GM19240 (cell line): ENCODE measurements at regions not wholly inside any gene's neighbourhood (a gene's known extent, or its start where the extent isn't known, plus 50 kb on each side); places are given as distances from the start of the nearest gene placed in this dataset.

ENCODE experiments used
- DNase-seq: peaks from one replicate; pipeline ENCODE4 v3.0.0; 2011; ENCODE audit warnings: low spot score; ENCODE audit not compliant: insufficient read length

GRCh38 chrX:7283741-7284140 is 135.8 kb upstream of the PUDP start:
- no peak for DNase-seq

GRCh38 chrX:7280520-7280919 is 132.6 kb upstream of the PUDP start:
- no peak for DNase-seq

GRCh38 chrX:7272346-7272745 is 124.4 kb upstream of the PUDP start:
- no peak for DNase-seq

GRCh38 chrX:7270933-7271332 is 123.0 kb upstream of the PUDP start:
- no peak for DNase-seq

- DNase-seq: no peak
Measured at GRCh38 chrX:7269991-7270390, 122.0 kb upstream of the PUDP start.

- DNase-seq: no peak
Measured at GRCh38 chrX:7269589-7269988, 121.6 kb upstream of the PUDP start.

GRCh38 chrX:7266288-7266687 is 118.3 kb upstream of the PUDP start:
- DNase-seq: no peak

DNA sequence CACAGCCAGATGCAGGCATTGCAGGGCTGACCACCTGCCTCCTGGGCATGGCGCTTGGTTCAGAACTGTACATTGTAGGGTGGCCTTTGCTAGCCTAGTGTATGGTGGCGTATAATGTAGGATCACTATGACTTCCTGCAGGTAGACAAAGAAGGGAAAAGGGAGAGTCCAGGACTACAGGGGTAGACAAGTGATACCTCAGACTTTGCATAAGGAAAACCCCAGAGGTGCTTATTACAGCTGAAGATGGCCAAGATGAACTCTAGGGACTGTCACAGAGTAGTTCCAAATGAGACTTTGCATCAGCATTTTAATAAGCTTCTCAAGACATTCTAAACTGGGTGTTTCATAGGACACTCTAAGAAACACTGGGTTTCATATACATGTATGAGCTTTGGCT is 116.4 kb upstream of the PUDP start:
- no peak for DNase-seq

- no peak for DNase-seq
Measured at GRCh38 chrX:7263961-7264360, 116.0 kb upstream of the PUDP start.

DNA sequence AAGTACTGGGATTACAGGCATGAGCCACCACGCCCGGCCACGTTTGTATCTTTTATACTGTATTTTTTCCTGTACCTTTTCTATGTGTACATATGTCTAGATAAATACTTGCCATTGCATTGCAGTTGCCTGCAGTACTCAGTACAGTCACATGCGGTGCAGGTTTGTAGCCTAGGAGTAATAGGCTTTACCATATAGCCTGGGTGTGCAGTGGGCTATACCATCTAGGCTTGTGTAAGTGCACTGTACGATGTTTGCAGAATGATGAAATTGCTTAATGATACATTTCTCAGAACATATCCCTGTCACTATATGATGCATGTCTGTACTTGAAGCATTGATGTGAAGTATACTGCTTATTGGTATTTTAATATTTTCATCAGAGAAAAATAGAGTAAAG is 115.4 kb upstream of the PUDP start:
- no peak for DNase-seq

DNA sequence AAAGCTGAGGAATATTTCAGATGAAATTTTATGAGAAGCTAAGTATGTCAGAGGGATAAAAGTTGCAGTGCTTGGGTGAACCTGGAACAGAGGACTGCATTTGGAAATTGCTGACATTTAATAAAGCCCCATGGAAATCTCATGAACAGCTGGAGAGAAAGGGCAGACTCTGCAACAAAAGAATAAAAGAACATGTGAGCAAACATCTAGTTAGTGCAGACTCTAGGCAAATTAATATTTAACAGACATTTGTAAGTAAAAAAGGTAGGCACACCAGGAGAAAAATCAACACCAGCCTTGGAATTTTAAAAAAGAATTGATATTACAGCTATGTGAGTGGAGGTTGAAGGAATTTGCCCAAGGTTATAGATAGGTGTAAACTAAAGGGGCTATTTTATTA is 114.6 kb upstream of the PUDP start:
- no peak for DNase-seq

DNA sequence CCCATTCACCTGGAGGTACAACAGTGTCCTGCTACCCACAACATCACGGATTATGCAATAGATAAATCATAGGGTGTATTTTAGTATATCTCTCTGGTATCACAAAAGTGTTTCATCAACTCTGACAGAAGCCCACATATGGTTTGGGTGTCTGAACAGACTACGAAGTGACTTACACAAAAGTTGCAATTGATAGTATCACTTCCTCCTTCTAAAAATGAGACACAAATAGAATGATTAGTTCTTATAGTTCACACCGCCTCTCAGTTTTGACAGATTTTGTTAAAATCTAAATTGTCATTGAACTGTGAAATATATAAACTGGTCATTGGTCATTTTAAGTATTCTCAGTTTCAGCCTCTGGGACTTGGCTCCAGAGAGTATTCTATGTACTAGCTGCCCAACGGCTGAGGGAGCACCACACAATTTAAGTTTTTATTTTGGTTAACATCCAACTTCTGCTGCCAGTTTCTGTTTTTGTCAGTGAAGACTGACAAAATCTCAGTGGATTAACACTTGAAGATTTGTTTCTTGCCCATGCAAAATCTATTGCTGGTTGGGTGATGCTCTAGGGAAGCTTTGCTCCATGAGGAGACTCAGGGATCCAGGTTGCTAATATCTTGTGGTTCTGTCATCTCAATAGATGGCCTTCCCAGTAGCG is 113.8 kb upstream of the PUDP start:
- DNase-seq: no peak

- no peak for DNase-seq
Measured at GRCh38 chrX:7254144-7254543, 106.2 kb upstream of the PUDP start.

- no peak for DNase-seq
Measured at GRCh38 chrX:7253565-7253964, 105.6 kb upstream of the PUDP start.

DNA sequence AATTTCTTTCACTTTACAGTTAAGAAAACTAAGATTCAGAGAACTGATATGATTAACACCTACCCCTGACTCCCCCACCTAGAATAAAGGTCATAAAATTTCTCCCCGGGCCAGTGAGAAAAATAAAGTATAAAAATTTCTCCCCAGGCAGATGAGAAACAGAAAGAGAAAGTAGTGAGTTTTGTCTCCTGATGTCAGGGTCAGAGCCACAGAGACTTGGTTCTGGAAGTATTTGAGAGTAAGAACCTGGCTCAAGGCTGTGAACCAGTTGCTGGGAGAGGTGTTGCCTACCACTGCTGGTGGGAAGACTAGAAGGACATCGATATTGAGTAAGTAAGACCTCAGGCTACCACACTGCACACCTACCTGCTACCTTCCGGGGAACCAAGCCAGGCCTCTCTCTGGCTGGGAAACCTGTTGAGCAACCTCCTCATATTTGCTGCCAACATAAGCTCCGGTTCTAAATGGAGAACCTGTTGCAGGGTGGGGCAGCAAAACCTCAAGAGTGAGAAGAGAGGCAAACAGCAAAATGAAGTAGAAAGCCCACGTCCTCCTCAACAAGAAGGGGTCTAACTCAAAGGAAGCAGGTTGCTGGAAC is 104.2 kb upstream of the PUDP start:
- DNase-seq: no peak

DNA sequence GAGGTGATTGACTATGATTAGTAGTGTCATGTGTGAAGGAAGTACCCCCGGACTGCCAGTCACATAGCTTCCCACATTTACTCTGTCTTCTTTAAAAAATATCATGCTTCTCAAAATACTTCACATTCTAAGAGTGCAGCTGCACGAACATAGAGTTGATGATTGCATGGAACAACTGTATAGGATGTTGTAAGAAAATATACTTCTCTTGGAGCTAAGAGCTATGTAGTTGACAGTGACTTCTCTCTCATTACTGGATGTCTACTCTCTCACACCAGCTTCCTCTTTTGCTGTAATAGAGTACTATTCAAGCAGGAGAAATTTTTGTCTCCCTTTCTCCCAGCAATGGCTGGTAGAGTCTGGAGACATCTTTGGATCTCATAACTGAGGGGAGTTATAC is 99.4 kb upstream of the PUDP start:
- DNase-seq: no peak

- no peak for DNase-seq
Measured at GRCh38 chrX:7244405-7244804, 96.5 kb upstream of the PUDP start.

- DNase-seq: peak; percentile 48
Measured at GRCh38 chrX:7242613-7243012, 94.7 kb upstream of the PUDP start.

- DNase-seq: no peak
Measured at GRCh38 chrX:7240929-7241328, 93.0 kb upstream of the PUDP start.

- no peak for DNase-seq
Measured at GRCh38 chrX:7235071-7235470, 87.1 kb upstream of the PUDP start.

DNA sequence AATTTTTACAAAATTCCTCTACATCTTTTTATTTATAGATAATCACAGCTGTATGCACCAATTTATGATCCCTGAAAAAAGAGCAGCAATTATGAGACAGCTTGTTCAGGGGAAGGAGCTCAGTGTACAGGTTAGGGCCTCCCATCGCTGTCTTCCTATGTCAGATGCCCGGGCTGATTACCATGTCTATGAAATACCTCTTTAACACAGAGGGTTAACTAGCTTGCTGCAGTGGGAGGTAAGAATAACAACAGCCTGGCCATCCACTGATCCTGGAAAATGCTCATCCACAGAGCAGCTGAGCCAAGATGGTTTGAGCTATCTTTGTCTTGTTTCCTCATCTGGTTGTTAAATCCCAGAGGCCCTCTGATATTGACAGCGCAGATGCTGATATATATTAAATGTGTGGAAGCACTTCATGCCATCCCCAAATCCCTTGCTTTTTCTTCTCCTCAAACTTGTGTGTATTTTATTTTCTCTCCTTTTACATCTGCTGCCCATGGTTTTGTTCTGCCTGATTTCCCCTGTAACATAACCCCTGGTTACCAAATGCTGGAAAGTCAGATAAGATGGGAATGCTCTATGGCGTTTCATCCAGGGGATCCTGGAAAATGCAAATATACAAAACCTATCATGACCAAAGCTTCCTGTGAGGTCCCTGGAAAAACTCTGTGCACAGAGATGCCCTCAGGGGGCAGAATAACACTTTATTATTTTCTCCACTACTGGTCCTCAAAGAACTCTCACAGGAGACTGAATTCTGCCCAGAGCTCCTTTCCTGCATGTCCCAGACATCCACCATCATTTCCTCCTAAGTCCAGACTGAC is 85.8 kb upstream of the PUDP start:
- DNase-seq: no peak

DNA sequence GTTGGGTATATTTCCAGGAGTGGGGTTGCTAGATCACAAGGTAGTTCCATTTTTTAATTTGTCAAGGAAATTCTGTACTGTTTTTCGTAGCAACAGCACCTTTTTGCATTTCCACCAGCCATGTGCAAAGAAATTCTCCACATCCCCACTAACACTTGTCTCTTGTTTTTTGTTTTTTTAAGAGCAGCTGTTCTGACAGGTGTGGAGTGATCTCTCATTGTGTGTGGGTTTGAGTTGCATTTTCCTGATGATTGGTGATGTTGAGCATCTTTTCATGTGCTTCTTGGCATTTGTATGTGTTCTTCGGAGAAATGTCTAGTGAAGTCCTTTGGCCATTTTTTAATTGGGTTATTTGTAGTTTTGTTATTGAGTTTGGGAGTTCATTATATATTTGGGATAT is 80.3 kb upstream of the PUDP start:
- no peak for DNase-seq

DNA sequence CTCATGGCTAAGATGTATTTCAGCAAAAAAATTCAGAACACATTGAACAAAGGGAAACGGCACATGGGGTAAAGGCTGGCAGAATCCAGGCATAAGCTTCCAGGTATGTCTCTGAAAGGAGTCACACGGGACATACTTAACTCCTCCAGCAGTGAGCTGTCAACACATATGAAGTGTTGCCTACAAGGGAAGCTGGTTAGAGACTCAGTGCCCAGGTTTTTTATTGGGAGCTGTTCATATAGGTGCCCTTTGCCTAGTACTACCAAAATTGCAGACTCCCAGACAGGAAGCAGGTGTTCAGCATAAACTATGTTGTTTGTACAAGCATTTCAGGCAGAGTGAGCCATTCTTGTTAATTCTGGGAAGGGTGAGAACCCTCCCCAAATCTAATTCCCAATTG is 77.4 kb upstream of the PUDP start:
- DNase-seq: no peak
